Mesothelial cell of epicardium (in vitro differentiated cells): ENCODE measurements at regions not wholly inside any gene's neighbourhood (a gene's known extent, or its start where the extent isn't known, plus 50 kb on each side); places are given as distances from the start of the nearest gene placed in this dataset.
"Not testable (repeated sequence)": the region's sequence is repeated elsewhere in the genome, so short reads cannot be mapped to it uniquely, and the experiment has no call there.

ENCODE experiments used
- DNase-seq, 2 experiments: peaks; one replicate each; pipeline ENCODE4 v3.0.0; 2021; ENCODE audit warnings: low spot score in 2 of 2; ENCODE audit not compliant: unreplicated experiment in 2 of 2
- H3K27ac Mint-ChIP-seq: 2 replicates; pipeline ENCODE4 v1.8.0; 2021; ENCODE audit warnings: mixed read lengths
- H3K27me3 Mint-ChIP-seq: 2 replicates; pipeline ENCODE4 v1.8.0; 2021; ENCODE audit warnings: low read depth, mixed read lengths
- H3K36me3 Mint-ChIP-seq: 2 replicates; pipeline ENCODE4 v1.8.0; 2021; ENCODE audit warnings: mixed read lengths
- H3K4me1 Mint-ChIP-seq: 2 replicates; pipeline ENCODE4 v1.8.0; 2021; ENCODE audit warnings: mixed read lengths
- H3K4me3 Mint-ChIP-seq: 2 replicates; pipeline ENCODE4 v1.8.0; 2021; ENCODE audit warnings: mild to moderate bottlenecking, moderate library complexity, mixed read lengths
- H3K9me3 Mint-ChIP-seq: 2 replicates; pipeline ENCODE4 v1.8.0; 2021; ENCODE audit warnings: mixed read lengths
- TF ChIP-seq, protein P1 (sequence below): fragments of 200-600 bp; sonication (generic); IDR thresholded peaks from one replicate; pipeline ENCODE4 v1.5.0; 2021; ENCODE audit warnings: antibody characterized with exemption; ENCODE audit not compliant: unreplicated experiment

DNA sequence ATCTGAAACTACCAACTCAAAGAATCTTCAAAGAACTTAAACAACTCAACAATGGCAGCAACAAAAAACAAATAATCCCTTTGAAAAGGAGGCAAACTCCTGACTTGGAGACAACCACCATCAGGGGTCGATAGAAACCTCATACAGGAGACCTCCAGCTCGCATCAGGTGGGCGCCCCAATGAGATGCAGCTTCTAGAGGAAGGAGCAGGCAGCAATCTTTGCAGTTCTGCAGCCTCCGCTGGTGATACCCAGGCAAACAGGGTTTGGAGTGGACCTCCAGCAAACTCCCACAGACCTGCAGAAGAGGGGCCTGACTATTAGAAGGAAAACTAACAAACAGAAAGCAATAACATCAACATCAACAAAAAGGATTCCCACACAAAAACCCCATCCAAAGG lies 93.2 kb downstream of the CYLC1 start:
- DNase-seq, H3K36me3 Mint-ChIP-seq, H3K4me1 Mint-ChIP-seq, H3K27ac Mint-ChIP-seq, H3K4me3 Mint-ChIP-seq, H3K27me3 Mint-ChIP-seq: not testable (repeated sequence)
- H3K9me3 Mint-ChIP-seq: peaks cover 25% of the 10 kb centered on the region

GRCh38 chrX:83966347-83966746 lies 105.4 kb downstream of the CYLC1 start:
- no peaks in the 10 kb centered on the region for H3K27me3 Mint-ChIP-seq
- no peak for DNase-seq
- H3K27ac Mint-ChIP-seq: no peak overlapping the region
- H3K9me3 Mint-ChIP-seq: peaks cover 42% of the 10 kb centered on the region
- H3K36me3 Mint-ChIP-seq: no peaks in the 10 kb centered on the region
- H3K4me1 Mint-ChIP-seq: no peaks in the 10 kb centered on the region
- TF ChIP-seq, protein P1, sequence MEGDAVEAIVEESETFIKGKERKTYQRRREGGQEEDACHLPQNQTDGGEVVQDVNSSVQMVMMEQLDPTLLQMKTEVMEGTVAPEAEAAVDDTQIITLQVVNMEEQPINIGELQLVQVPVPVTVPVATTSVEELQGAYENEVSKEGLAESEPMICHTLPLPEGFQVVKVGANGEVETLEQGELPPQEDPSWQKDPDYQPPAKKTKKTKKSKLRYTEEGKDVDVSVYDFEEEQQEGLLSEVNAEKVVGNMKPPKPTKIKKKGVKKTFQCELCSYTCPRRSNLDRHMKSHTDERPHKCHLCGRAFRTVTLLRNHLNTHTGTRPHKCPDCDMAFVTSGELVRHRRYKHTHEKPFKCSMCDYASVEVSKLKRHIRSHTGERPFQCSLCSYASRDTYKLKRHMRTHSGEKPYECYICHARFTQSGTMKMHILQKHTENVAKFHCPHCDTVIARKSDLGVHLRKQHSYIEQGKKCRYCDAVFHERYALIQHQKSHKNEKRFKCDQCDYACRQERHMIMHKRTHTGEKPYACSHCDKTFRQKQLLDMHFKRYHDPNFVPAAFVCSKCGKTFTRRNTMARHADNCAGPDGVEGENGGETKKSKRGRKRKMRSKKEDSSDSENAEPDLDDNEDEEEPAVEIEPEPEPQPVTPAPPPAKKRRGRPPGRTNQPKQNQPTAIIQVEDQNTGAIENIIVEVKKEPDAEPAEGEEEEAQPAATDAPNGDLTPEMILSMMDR: no peak
- no peak overlapping the region for H3K4me3 Mint-ChIP-seq

DNA sequence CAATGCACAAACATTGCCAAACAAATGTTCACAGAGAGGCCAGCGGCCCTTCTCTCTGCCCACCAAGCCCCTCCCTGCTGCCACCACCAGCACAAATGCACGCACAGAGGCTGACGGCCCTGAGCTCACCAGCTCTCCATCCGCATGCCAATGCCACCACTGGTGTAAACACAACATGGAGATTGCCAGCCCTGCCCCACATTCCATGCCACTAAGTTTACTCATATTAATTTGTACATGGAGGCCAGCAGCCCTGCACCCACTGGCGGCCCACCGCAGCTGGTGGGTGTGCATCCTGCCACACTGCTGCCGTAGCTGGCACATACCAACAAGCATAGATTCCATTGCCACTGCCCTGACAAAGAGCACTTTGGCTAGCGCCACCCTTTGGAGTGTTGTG lies 124.0 kb downstream of the CYLC1 start:
- TF ChIP-seq, protein P1: no peak
- Mint-ChIP-seq H3K36me3 (no peaks in the 10 kb centered on the region), H3K27me3 (no peaks in the 10 kb centered on the region), H3K4me1 (no peaks in the 10 kb centered on the region), H3K9me3 (peaks cover 74% of the 10 kb centered on the region), H3K4me3 (no peak overlapping the region), H3K27ac (no peak overlapping the region)
- DNase-seq: no peak

DNA sequence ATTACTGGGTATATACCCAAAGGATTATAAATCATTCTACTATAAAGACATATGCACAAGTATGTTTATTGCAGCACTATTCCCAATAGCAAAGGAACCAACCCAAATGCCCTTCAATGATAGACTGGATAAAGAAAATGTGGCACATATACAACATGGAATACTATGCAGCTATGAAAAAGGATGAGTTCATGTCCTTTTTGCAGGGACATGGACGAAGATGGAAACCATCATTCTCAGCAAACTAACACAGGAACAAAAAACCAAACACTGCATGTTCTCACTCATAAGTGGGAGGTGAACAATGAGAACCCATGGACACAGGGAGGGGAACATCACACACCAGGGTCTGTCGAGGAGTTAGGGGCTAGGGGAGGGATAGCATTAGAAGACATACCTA lies 129.2 kb downstream of the CYLC1 start:
- DNase-seq, H3K27ac Mint-ChIP-seq, H3K4me3 Mint-ChIP-seq, H3K4me1 Mint-ChIP-seq, H3K27me3 Mint-ChIP-seq, H3K36me3 Mint-ChIP-seq: not testable (repeated sequence)
- peaks cover 52% of the 10 kb centered on the region for H3K9me3 Mint-ChIP-seq

DNA sequence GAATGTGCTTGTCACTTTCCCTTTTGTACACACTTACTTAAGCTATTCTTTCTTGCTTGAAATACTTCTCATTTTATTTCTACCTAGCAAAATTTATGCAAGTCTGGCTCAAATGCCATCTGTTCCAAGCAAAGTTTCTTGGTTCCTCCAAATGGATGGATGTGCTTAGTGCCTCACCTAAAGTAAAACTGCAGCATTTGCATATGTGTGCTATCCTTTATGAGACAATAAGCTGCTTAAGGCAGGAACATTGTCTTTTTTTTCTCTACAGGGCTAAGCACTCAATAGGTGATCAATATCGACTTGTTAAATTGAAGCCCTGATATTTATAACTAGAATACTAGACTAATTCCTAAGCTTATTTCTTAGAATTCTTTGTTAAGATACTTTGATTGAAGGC lies 136.8 kb downstream of the CYLC1 start:
- TF ChIP-seq, protein P1: no peak
- Mint-ChIP-seq H3K9me3 (peaks cover 14% of the 10 kb centered on the region), H3K27ac (no peak overlapping the region), H3K27me3 (no peaks in the 10 kb centered on the region), H3K4me3 (no peak overlapping the region), H3K4me1 (no peaks in the 10 kb centered on the region), H3K36me3 (no peaks in the 10 kb centered on the region)
- DNase-seq: no peak
